ENCODE measurements at regions not wholly inside any gene's neighbourhood (a gene's known extent, or its start where the extent isn't known, plus 50 kb on each side); places are given as distances from the start of the nearest gene placed in this dataset.

DNA sequence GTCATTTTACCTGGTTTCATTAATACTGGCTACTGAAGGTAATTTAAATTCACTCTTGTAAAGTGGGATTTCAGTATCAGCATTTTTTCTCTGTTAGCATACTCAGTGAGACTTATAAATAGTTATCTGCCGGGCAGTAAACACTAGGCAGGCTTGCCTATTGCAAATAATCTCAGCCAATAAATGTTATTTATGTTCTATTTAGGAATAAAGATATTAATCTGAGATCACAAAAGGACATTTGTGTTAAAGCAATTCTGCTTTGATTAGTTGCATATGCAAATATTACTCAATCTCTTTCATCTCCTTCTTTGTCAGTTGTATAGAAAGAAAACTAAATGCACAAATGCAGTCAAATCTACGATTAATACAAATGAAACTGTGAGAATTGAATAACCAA lies 827.8 kb downstream of the TLE4 start:
- no peak for DNase-seq

DNA sequence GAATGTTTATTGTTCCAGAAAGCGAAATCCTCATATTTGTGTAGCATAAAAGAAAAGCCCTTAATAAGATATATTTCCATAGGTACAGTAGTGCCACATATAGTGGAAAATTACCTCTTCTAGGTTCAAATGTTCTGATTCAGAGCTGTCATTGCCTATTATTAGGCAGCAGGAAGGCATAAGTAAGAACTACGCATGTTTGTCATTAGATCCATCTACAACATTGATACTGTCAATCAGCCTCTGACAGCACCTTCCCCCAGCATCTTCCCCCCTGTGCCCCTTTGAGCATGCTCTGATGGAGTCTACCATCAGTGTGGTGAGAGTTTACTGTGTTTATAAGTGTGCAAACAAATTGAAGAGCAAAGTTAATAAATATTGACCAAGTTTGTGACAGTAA lies 816.1 kb downstream of the TLE4 start:
- DNase-seq, result no peak

DNA sequence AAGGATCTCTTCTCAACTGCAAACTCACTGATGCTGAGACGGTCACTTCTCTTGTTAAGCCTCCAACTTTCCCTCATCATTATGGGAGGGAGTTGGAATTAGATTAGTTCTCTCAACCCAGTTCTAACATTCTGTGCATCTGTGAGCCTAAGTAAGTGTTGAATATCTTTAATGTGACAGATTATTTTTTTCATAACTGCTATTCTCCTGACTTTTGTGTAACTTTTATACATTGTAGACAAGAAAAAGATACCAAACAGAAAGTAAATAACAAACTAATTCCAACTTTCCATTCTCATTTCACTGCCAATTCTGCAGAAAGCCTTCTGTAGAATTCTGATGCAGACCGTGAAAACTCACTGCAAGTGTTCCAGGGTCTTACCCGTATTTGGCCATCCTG lies 813.5 kb downstream of the TLE4 start:
- DNase-seq, result no peak

- DNase-seq, result no peak
Measured at GRCh38 chr9:80383331-80383730, 811.6 kb downstream of the TLE4 start.

- DNase-seq, result no peak
Measured at GRCh38 chr9:80382211-80382891, 810.6 kb downstream of the TLE4 start.

- no peak for DNase-seq
Measured at GRCh38 chr9:80380301-80380700, 808.5 kb downstream of the TLE4 start.

- DNase-seq, result no peak
Measured at GRCh38 chr9:80378669-80379293, 807.0 kb downstream of the TLE4 start.

DNA sequence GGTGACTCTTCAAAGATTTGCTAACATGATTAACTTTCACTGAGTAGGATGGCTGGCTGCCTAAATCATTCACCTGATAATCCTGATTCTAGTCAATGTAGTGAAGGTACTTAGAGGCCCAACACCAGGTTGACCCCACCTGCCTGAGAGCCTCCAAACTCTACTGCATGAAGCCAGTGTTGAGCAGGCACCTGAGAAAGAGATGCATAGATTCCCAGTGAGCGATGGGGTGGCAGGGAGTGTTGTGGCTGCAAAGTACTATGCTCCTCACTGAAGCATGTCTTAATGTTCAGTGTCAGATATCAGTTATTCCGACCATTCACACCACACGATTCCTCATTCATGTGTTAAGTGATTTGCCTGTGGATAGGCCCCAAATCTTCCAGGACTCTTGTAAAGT lies 804.4 kb downstream of the TLE4 start:
- no peak for DNase-seq

DNA sequence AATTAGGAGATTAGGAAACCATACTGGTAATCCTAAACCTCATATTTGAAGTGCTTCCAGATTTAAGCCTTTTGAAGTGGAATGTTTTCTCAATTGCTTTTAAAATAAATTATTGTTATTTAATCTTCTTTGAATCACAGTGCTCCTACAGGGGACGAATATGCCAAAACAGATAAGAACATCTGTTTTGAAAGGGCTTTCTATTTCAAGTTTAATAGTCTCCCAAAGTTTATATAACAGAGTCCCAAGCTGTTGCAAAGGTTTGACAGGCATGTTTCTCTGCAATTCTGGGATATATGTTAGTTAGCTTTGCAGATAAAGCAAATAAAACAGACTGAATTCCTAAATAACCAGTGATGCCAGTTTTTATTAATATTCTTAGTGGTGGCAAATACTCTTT lies 803.7 kb downstream of the TLE4 start:
- no peak for DNase-seq

DNA sequence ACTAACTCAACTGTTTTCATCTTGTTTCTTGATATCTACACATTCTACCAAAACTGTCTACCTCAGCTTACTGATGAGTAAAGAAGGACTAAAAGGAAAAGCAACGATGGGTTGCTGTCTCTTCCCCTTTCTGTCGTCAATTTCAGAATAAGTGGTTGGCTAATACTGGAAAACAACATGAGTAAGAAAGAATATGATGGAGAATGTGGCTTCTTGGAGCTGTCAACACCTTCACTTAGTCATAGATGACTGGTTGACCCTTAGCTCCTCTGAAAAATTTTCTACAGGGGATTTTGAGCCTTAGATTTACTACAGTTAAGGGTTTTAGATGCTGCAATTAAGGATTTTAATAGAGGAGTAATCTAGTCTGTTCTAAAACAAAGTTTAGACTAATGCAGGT lies 797.9 kb downstream of the TLE4 start:
- no peak for DNase-seq

- DNase-seq, result no peak
Measured at GRCh38 chr9:80366626-80367025, 794.9 kb downstream of the TLE4 start.

GRCh38 chr9:80359941-80360881 lies 788.4 kb downstream of the TLE4 start:
- DNase-seq, result no peak

- DNase-seq, result no peak
Measured at GRCh38 chr9:80359291-80359690, 787.5 kb downstream of the TLE4 start.

- DNase-seq, result no peak
Measured at GRCh38 chr9:80352967-80353366, 781.2 kb downstream of the TLE4 start.

DNA sequence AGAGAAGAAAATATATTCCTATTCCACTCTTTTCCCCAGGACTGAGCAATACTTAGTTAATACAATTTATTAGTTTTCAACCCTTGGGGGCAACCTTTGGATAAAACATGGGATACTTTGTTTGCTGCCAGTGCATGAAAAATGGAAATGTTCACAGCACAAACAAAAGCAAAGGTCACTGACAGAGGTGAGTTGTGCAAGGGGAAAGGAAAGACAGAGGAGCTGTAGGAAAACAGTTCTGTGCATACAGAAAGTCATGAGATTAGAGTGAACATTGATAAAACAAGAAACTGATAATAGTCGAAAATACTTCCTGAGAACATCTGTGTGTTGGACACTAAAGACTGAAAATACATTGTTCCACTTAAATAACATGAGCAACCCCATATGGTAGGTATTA lies 779.8 kb downstream of the TLE4 start:
- no peak for DNase-seq

DNA sequence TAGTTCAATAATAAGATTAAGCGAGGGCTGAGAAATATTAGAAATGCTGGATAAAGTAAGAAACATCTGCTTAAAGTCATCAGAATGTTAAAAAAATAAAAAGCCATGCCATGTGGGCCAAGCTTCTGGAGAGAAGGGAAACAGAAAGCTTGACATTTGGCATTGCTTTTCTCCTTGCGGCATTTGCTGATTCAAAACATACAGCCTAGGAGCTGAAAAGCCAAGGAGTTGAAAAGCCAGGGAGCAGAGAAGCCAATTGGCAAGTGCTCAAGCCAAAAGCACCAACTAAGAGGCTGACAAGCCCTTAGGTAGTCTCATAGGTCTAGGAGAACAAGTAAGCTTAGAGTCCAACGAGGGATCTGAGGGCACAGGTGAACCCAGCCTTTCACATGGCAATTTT lies 754.3 kb downstream of the TLE4 start:
- DNase-seq, result no peak

- DNase-seq, result no peak
Measured at GRCh38 chr9:80320916-80321315, 749.2 kb downstream of the TLE4 start.

- no peak for DNase-seq
Measured at GRCh38 chr9:80320480-80320879, 748.7 kb downstream of the TLE4 start.

GRCh38 chr9:80305136-80305535 lies 733.4 kb downstream of the TLE4 start:
- DNase-seq, result no peak

DNA sequence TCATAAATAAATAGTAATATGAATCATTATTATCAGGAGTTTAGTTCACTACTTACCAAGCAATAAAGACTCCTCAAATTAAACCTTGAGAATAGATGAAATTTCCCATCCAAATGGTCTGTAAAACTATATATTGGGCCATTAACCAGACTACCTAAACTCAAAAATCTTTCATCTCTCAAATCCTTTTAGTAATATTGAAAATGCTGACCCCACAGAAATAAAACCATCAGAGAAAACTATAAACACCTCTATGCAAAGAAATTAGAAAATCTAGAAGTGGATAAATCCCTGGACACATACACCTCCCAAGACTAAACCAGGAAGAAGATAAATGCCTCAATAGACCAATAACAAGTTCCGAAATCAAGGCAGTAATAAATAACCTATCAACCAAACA lies 723.2 kb downstream of the TLE4 start:
- no peak for DNase-seq

DNA sequence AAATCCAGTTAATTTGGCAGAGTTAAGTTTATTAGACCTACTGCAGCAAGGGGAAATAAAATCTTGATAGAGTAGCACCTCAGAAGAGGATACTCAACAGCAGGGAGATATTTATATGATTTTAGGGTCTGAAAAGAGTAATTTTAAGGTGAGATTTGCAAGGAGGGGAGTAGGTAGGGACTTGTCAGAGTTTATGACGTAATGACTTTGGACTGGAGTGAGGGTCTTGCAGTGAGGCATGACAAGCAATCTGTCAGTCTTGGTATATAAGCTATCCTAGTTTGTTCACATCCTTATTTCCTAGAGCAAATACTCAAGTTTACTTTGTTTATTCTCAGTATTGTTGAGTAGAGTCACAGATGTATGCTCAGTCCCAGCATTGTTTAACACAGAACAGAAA lies 722.6 kb downstream of the TLE4 start:
- no peak for DNase-seq

GRCh38 chr9:80292231-80292630 lies 720.5 kb downstream of the TLE4 start:
- no peak for DNase-seq

- no peak for DNase-seq
Measured at GRCh38 chr9:80285326-80285725, 713.6 kb downstream of the TLE4 start.

DNA sequence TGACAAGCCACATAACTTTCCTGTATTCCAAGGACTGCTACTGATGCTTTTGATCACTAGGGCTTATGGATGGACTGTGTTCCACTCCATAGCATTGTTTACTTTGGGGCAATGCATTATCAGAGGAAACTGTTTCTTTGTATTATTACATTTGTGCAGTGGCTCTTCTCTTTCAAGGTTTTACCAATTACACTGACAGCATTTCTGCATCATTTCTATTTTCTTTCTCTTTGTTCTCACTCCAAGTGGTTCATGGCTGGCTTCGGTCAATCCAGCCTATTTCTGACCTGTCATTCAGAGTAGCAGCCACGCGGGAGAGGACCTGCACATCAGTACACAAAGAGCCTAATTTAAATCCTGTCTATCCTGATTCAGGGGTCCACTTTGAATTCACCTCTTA lies 711.0 kb downstream of the TLE4 start:
- DNase-seq, result no peak
